SK-N-SH treated with all-trans-retinoic acid at 6 μM for 48 hours (cell line): ENCODE measurements at regions not wholly inside any gene's neighbourhood (a gene's known extent, or its start where the extent isn't known, plus 50 kb on each side); places are given as distances from the start of the nearest gene placed in this dataset.

Experiments used
- ARNTL ChIP-seq: fragments of 450-650 bp; formaldehyde crosslinking; IDR thresholded peaks from 2 replicates; pipeline ENCODE4 v1.5.0; 2020; ENCODE audit warnings: low read depth, mild to moderate bottlenecking, moderate library complexity, borderline replicate concordance
- BACH2 ChIP-seq: fragments of 250-450 bp; sonication (Bioruptor Pico); IDR thresholded peaks from 2 replicates; pipeline ENCODE4 v1.9.0; 2021; ENCODE audit warnings: mild to moderate bottlenecking, borderline replicate concordance
- CSDC2 ChIP-seq: fragments of 250-450 bp; sonication (Bioruptor Pico); IDR thresholded peaks from 2 replicates; pipeline ENCODE4 v1.5.0; 2020; ENCODE audit warnings: mild to moderate bottlenecking, moderate library complexity
- PATZ1 ChIP-seq: fragments of 250-450 bp; sonication (Bioruptor Pico); IDR thresholded peaks from 2 replicates; pipeline ENCODE4 v1.8.0; 2020; ENCODE audit warnings: mild to moderate bottlenecking, moderate library complexity, borderline replicate concordance
- POU6F1 ChIP-seq: fragments of 250-450 bp; sonication (Bioruptor Pico); IDR thresholded peaks from 2 replicates; pipeline ENCODE4 v1.8.0; 2021; ENCODE audit warnings: low read depth, mild to moderate bottlenecking, moderate library complexity, borderline replicate concordance
- RARB ChIP-seq: fragments of 250-450 bp; sonication (Bioruptor Pico); IDR thresholded peaks from 2 replicates; pipeline ENCODE4 v1.8.0; 2021; ENCODE audit warnings: mild to moderate bottlenecking, moderate library complexity
- SNAI2 ChIP-seq: fragments of 250-450 bp; sonication (Bioruptor Pico); IDR thresholded peaks from 2 replicates; pipeline ENCODE4 v1.5.0; 2020; ENCODE audit warnings: mild to moderate bottlenecking, moderate library complexity
- TSHZ2 ChIP-seq: fragments of 250-450 bp; sonication (Bioruptor Pico); IDR thresholded peaks from 2 replicates; pipeline ENCODE4 v1.5.0; 2020; ENCODE audit warnings: mild to moderate bottlenecking, moderate library complexity
- ZFP3 ChIP-seq: fragments of 250-450 bp; sonication (Bioruptor Pico); IDR thresholded peaks from 2 replicates; pipeline ENCODE4 v1.5.0; 2020; ENCODE audit warnings: mild to moderate bottlenecking, moderate library complexity
- ZFP30 ChIP-seq: fragments of 450-650 bp; formaldehyde crosslinking; IDR thresholded peaks from 2 replicates; pipeline ENCODE4 v1.5.0; 2022; ENCODE audit warnings: mild to moderate bottlenecking, moderate library complexity
- ZNF565 ChIP-seq: fragments of 450-650 bp; formaldehyde crosslinking; conservative IDR thresholded peaks from 2 replicates; pipeline ENCODE4 v1.5.0; 2020; ENCODE audit warnings: low read depth, mild to moderate bottlenecking, moderate library complexity
- TF ChIP-seq, protein P1 (sequence below): fragments of 250-450 bp; sonication (Bioruptor Pico); IDR thresholded peaks from 2 replicates; pipeline ENCODE4 v1.5.1; 2021; ENCODE audit warnings: mild to moderate bottlenecking, moderate library complexity
- TF ChIP-seq, protein P2 (sequence below): fragments of 250-450 bp; sonication (Bioruptor Pico); IDR thresholded peaks from 2 replicates; pipeline ENCODE4 v1.5.1; 2020; ENCODE audit warnings: low read depth, mild to moderate bottlenecking, moderate library complexity

DNA sequence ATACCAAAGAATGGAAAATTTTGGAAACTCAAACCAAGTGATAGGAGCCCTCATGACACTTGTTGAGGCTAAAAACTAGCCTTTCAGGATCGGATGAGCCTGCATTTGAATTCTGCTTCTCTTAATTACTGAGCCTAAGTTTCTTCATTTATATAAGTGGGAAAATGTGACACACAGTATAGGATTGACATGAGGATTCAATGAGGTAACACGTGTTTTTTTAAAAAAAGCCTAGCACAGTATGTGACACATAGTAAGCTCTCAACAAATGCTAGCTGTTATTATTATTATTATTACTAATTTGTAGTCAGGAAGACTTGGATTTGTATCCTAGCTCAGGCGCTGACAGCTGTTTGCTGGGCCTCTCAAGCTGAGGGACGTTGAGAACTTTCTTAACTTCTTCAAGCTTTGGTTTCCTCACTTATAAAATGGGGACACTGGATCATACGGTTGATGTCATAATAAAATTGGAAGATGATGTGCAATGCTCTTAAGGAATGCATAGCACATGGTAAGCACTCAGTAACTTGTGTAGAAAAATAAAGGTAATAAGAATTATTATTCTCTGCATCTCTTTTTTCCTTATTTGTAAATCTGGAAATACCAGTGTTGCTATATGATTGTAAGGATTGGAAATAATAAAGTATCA, 55.4 kb upstream of the JUN start:
- no peak for TF ChIP-seq TSHZ2 (CRISPR knock-in tag)
- TF ChIP-seq ZNF565: no peak
- TF ChIP-seq, protein P1, sequence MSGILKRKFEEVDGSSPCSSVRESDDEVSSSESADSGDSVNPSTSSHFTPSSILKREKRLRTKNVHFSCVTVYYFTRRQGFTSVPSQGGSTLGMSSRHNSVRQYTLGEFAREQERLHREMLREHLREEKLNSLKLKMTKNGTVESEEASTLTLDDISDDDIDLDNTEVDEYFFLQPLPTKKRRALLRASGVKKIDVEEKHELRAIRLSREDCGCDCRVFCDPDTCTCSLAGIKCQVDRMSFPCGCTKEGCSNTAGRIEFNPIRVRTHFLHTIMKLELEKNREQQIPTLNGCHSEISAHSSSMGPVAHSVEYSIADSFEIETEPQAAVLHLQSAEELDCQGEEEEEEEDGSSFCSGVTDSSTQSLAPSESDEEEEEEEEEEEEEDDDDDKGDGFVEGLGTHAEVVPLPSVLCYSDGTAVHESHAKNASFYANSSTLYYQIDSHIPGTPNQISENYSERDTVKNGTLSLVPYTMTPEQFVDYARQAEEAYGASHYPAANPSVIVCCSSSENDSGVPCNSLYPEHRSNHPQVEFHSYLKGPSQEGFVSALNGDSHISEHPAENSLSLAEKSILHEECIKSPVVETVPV: no peak
- no peak for TF ChIP-seq BACH2 (CRISPR knock-in tag)
- no peak for TF ChIP-seq ARNTL
- TF ChIP-seq PATZ1 (CRISPR knock-in tag): no peak
- no peak for TF ChIP-seq SNAI2 (CRISPR knock-in tag)
- TF ChIP-seq POU6F1 (CRISPR knock-in tag): no peak
- TF ChIP-seq ZFP3: no peak
- TF ChIP-seq, protein P2, sequence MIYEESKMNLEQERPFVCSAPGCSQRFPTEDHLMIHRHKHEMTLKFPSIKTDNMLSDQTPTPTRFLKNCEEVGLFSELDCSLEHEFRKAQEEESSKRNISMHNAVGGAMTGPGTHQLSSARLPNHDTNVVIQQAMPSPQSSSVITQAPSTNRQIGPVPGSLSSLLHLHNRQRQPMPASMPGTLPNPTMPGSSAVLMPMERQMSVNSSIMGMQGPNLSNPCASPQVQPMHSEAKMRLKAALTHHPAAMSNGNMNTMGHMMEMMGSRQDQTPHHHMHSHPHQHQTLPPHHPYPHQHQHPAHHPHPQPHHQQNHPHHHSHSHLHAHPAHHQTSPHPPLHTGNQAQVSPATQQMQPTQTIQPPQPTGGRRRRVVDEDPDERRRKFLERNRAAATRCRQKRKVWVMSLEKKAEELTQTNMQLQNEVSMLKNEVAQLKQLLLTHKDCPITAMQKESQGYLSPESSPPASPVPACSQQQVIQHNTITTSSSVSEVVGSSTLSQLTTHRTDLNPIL (CRISPR knock-in tag): no peak
- no peak for TF ChIP-seq RARB (CRISPR knock-in tag)
- TF ChIP-seq CSDC2 (CRISPR knock-in tag): no peak
- no peak for TF ChIP-seq ZFP30 (CRISPR knock-in tag)
